HG02610 (cell line): ENCODE measurements at regions not wholly inside any gene's neighbourhood (a gene's known extent, or its start where the extent isn't known, plus 50 kb on each side); places are given as distances from the start of the nearest gene placed in this dataset.

Experiments used
- ATAC-seq: cut with Tn5 transposase; IDR thresholded peaks from one replicate; pipeline ENCODE4 v1.9.1; 2021; ENCODE audit warnings: mild to moderate bottlenecking, moderate library complexity; ENCODE audit not compliant: unreplicated experiment

- ATAC-seq: no peak
Observed at GRCh38 chr3:160163229-160163878, 61.9 kb upstream of the C3orf80 start.

GRCh38 chr3:160168246-160168645 is 57.0 kb upstream of the C3orf80 start:
- ATAC-seq: no peak

- ATAC-seq: no peak
Observed at GRCh38 chr3:160169139-160169976, 55.9 kb upstream of the C3orf80 start.

- peak; percentile 67 for ATAC-seq
Observed at GRCh38 chr3:160170409-160171370, 54.5 kb upstream of the C3orf80 start.

GRCh38 chr3:160171813-160172212 is 53.4 kb upstream of the C3orf80 start:
- no peak for ATAC-seq

- ATAC-seq: no peak
Observed at GRCh38 chr3:160174621-160175020, 50.6 kb upstream of the C3orf80 start.
